HPDE6-E6E7 (cell line): ENCODE measurements at regions not wholly inside any gene's neighbourhood (a gene's known extent, or its start where the extent isn't known, plus 50 kb on each side); places are given as distances from the start of the nearest gene placed in this dataset.
"Not testable (repeated sequence)": the region's sequence is repeated elsewhere in the genome, so short reads cannot be mapped to it uniquely, and the experiment has no call there.

ENCODE experiments used
- DNase-seq: peaks from one replicate; pipeline ENCODE4 v3.0.0; 2011; ENCODE audit warnings: missing footprints; ENCODE audit errors: extremely low spot score

DNA sequence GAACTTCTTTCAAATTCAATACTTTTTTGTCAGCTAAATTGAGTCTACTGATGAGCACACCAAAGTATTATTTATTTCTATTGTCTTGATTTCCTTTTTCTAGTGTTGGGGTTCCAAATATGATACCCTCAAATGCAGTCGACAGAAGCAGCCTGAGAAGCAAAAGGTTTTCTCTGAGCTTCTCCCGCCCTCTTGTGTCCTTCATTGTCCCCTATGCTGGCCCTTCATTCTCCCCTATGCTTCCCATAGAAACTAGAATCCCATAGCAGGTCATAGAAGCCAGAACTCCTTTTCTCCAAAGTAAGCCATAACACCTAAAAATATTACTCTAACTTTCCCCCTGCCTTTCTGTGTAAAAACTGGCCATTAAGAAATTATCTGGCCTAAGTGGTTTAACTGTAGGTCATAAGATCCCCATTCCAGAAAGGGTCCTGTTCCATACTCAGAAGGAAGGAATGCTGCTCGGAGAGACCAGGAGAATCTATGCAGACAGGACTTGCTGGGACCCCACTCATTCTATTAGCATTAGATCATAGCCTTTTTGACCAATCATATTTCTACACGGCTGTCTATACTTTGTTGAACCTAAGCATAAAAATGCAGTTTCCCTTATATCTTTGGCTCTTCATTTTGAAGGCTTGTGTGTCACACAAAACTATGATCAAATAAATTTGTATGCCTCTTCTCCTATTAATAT, 764.6 kb upstream of the PKDCC start:
- no peak for DNase-seq

DNA sequence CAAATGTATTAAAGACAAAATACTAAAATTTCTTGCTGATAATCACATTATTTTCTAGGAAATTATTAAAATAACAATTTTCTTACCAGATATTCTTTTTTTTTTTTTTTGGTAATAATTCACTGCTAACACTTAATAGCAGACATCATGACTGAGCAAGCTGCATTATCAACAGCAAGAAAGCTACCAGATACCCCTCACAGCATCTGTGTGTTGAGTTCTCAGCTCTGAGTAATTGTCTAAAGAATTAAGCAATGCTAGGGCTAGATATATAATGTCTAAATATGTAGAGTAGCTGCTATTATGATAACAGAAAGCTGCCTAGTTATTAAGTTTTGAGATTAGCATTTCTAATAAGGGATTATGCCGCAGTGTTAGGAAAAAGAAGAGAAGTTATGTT, 754.3 kb upstream of the PKDCC start:
- DNase-seq = no peak

DNA sequence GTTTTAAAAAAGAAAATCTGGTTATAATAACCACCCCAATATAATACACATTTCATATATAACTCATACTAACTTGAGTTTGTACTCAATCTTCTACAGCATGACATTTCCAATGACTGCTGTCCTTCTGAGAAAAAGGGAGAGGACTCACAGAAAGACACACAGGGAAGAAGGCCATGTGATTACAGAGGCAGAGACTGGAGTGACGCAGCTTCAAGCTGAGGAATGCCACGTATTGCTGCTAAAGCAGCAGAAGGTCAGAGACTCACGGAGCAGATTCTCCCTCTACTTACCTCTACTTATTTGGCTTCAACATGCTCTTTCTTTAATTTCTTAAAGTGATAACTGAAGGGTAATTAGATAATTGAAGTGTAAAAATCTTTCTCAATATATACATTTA, 753.5 kb upstream of the PKDCC start:
- DNase-seq = no peak

DNA sequence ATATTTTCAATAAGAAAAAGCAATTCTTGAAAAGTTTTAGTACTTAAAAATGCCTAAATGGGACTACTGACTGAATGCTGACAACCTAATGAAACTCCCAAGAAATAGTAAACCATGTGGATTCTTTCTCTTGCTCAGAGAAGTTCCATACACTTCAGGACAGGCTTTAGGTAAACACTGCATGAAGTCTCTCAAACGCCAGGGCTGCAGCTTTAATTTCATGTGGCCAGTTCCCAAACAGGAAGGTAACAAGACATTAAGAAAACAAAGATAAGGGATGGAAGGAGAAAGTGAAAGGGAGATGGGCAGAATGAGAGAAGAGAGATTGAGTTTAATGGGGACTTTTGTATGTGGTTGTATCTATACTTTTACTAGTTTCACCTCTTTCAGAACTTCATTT, 734.7 kb upstream of the PKDCC start:
- no peak for DNase-seq

DNA sequence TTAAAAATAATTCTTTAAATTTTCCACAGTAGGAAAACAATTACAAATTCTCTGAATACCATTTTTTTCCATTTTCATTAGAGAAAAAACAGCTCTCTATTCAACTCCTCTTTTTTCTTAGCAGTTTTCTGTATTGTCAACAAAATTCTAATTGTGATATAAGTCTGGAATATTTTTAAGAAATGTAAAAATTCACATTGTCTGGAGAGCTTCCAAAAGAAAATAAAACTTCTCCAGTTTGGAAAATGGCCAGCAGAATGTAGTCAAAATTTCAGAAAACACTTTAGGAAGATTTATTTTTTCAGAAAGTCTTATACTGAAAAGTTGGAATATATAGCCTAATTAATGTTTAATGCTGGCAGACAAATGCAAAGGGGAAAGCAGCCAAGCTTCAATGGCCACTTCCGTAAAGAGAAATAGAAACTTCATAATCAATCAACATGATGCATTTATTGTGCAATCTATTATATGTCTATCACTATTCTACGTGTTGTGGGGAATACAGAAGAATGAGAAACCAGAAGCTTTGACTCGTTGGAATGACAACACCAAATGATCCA, 733.2 kb upstream of the PKDCC start:
- DNase-seq = no peak

DNA sequence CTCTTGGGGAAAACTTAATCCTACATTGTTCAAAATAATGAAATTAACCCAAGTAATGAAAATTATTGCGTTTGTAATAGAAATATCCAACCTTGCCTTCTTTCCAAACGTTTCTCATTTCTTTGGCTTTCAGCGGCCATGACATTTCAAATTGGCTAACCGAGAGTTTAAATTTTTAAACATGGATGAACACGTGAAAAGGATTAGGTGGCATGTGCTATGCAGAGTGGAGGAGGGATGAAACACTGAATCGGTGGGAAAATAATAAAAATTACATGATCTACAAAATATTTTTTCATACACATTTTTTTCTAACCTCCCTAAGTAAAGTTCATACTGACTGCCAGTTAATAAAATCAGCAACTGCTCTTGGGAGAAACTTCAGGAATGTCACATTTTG, 728.4 kb upstream of the PKDCC start:
- no peak for DNase-seq

DNA sequence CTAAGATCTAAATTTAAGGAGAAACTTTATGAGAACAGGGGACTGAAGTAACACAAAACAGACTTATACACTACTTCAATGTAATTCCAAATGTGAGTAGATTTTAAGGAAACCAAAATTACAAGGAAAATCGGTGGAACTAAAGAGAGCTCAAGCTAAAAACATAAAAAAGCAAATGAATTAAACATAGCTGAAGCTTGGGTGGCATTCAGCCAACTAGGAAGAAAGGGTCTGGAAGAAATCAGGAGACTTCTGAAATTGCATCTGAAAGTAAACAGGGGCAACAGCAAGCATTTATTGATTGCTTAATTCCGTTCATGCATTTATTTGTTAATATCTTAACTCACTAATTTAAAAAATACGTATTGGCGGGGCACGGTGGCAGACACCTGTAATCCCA, 727.3 kb upstream of the PKDCC start:
- DNase-seq = no peak

DNA sequence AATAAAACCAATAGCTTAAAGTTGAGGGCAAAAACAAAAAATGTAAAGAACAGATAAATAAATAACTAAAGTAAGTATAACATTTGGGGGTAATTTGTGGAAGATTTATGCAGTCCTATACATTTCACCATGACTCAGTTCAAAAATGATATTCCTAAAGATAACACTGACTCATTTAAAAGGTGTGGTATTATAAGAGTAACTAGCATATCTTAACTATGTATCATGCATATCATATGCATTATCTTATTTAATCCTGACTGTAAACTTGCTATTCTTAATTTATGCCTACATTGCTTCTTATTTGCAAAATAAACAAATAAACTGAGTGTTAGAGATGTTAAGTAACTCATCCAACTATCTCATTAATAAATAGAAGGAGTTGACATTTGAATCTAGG, 726.5 kb upstream of the PKDCC start:
- no peak for DNase-seq

DNA sequence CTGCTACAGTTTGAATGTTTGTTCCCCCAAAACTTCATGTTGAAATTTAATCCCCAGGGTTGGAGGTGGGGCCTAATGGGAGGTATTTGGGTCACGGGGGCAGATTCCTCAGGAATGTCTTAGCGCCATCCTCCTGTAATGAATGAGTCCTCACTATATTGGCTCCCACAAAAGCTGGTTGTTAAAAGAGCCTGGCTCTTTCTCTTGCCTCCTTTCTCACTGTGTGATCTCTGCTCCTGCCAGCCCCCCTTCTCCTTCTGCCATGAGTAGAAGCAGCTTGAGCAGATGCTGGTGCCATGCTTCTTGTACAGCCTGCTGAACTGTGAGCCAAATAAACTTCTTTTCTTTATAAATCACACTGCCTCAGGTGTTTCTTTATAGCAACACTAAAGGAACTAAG, 721.0 kb upstream of the PKDCC start:
- DNase-seq = no peak

DNA sequence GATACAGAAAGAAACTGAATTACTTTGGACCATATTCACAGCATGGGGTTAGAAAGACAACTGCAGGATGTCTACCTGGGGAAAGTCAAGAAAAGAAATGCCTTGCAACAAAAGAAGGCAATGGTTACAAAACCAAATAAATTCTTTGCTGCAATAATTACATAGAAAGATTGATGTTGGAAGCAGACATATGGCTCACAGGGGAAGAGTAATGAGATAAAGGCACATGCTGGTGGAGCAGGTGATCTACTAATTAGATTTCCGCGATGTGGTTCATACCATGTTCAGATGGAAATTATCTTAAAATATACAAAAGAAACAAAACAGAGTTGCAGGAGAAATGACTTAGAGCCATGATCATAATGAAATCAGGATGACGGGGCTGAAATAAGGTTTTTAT, 718.8 kb upstream of the PKDCC start:
- no peak for DNase-seq

DNA sequence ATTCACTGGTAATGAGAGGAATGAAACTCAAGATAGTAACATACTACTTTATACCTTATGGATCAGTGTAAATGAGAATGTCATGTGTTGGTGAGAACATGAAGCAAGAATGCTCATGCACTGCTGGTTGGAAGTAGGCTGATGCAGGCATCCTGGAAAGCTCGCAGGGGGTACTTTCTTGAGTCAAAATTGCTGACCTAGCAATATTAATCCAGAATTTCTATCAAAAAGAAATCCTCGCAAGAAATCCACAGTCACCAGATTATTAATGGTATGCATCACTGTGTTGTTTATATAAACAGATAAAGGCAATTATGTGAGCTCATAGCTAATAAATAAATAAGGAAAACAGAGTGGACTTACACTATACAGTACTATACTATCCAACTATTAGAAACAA, 713.7 kb upstream of the PKDCC start:
- DNase-seq = no peak

DNA sequence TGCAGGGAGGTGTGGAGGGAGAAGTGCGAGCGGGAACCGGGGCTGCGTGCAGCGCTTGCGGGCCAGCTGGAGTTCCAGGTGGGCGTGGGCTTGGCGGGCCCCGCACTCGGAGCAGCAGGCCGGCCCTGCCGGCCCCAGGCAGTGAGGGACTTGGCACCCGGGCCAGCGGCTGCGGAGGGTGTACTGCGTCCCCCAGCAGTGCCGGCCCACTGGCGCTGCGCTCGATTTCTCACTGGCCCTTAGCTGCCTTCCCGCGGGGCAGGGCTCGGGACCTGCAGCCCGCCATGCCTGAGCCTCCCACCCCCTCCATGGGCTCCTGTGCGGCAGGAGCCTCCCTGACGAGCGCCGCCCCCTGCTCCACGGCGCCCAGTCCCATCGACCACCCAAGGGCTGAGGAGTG, 712.2 kb upstream of the PKDCC start:
- not testable (repeated sequence) for DNase-seq

DNA sequence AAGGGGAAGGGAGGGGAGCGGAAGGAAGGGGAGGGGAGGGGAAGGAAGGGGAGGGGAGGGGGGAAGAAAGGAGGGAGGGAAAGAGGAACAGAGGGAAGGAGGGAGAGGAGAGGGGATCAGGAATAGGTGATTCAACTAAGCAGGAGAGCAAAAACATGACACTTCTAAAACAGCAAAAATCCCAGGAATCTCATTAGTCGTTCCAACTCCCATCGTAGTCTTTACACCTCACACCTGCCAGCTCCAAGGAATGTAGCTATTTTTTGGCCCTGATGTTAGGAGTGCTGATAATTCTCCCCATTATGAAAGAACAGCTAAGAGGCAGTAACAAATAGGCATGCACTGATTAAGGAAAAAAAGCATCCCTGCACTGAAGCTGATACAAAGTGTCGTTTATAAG, 709.9 kb upstream of the PKDCC start:
- DNase-seq = no peak

DNA sequence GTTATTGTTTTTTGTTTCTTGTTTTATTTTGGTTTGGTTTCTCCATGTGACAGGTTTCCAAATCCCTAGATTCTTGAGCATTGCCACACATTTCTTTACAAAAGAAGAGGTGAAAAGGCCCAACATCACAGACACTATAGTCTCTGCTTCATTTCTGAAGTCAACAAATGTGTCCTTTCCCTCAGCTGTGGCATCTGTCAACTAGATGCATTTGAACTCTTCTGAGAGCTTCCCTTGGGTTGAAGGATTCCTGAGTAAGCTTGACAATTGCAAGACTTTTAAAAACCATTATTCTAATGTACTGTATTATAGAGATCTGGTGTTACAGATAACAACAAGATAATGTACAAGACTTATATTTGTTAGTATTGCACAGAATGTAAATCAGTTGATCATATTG, 703.3 kb upstream of the PKDCC start:
- no peak for DNase-seq

DNA sequence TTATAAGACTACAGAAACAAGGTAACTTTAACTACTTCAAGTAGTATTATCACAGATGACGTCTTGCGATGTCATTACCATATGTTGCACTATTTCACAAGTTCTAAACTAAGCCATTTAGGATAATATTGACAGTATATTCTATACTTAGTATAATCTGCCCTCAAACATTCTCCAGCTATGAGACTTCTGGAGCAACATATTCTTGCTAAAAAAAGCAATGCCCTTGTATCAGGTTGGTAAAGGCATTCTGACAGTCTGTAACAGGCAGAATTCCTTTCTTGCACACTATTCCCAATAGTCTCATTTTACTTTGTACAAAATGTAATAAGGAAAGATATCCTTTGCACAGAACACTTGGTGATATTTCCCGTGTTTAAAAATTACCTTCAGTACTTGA, 694.8 kb upstream of the PKDCC start:
- DNase-seq = no peak

DNA sequence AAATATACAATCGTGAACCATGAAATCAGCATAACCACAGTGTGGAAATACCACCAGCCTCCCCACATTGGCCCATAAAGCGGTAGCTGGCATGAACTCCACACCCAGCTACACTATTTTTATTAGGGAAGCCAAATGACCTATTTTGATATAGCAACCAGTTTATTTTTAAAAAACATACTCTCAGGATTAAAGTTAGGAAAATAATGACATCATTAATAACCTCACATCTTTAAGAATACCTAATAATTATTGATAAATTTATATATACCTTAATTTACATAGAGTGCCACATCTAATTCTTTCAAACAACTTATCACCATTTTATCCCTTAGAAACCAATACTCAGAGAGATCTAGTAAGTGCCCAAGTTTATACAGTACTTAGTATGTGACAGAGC, 692.0 kb upstream of the PKDCC start:
- DNase-seq = no peak

DNA sequence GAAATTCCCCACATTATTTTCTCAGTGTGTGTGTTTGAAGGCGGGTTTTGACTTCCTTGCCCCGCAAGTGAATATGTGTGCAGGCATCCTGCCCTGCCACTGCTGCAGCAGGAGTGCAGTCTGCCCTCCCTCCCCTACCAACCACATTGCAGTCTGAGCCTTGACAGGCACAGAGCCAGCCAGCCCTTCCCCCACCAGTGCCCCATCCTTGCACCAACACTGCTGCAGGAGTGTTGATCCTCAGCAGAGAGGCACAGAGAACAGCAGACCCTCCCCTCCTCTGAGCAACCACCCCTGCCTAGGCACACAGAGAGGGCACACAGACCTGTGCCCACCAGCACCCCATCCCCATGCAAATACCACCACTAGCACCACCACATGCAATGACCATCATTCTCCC, 683.0 kb upstream of the PKDCC start:
- DNase-seq = no peak

DNA sequence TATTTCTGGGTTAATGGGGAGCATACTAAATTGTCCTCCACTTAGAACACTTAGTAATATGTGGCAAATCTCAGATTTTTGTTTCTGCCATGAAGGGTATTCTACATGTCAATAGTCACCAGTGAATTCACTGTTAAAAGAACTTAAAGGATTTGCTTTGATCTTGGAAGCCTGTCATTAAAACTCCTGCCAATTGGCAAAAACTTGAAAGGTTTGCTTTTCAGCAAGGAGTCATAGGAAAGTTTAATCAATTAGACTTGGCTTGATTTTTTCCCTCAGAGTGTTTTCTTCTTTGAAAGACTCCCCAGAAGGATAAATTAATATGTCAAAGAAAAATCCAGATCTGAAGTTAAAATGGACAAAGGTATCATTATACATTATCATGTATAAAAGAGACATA, 671.9 kb upstream of the PKDCC start:
- no peak for DNase-seq

DNA sequence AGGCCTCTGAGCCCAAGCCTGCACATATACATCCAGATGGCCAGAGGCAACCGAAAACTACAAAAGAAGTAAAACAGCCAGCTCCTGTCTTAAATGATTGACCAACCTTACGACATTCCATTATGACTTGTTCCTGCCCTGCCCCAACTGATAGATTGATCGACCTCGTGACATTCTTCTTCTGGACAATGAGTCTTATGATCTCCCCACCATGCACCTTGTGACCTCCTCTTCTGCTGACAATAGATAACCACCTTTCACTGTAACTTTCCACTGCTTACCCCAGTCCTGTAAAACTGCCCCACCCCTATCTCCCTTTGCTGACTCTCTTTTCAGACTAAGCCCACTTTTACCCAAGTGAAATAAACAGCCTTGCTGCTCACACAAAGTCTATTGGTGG, 670.0 kb upstream of the PKDCC start:
- no peak for DNase-seq

DNA sequence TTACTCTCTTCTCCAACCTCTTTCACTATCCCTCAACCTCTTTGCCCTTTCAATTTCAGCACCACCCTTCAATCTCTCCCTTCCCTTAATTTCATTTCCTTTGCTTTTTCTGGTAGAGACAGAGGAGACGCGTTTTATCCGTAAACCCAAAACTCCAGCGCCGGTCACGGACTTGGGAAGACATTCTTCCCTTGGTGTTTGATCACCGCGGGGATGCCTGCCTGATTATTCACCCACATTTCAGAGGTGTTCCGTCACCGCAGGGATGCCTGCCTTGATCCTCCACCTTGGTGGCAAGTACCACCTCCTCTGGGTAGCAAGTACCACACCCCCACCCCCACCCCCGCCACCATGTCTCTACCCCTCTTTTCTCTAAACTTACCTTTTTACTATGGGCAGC, 669.4 kb upstream of the PKDCC start:
- DNase-seq = no peak

DNA sequence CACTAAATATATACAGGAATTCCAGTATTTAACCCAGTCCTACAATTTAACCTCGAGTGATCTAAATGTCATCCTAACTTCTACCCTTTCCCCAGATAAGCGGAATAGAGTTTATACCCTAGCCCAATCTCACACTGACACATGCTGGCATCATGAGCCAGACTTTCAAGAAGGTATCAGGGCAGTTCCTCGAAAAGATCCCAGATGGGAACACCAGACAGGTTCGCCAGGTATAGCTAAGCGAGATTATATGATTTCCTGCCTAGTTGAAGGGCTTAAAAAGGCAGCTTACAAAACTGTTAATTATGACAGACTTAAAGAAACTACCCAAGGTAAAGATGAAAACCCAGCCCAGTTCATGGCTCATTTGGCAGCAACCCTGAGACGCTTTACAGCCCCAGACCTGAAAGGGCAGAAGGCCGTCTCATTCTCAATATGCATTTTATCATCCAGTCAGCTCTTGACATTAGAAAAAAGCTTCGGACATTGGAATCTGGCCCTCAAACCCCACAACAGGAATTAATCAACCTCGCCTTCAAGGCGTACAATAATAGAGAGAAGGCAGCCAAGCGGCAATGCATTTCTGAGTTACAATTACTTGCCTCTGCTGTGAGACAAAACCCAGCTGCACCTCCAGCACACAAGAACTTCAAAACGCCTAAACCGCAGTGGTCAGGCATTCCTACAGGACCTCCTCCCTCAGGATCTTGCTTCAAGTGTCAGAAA, 668.2 kb upstream of the PKDCC start:
- DNase-seq = no peak

DNA sequence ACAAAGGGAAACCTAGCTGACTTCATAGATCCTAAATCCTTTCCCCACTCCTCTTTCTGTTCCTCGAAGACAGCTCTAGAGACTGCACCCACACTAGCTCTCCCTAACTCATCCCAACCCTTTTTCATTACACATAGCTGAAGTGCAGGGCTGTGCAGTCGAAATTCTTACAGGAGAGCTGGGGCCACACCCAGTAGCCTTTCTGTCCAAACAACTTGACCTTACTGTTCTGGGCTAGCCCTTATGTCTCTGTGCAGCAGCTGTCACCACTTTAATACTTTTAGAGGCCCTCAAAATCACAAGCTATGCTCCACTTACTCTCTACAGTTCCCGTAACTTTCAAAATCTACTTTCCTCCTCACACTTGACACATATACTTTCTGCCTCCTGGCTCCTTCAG, 666.1 kb upstream of the PKDCC start:
- no peak for DNase-seq

DNA sequence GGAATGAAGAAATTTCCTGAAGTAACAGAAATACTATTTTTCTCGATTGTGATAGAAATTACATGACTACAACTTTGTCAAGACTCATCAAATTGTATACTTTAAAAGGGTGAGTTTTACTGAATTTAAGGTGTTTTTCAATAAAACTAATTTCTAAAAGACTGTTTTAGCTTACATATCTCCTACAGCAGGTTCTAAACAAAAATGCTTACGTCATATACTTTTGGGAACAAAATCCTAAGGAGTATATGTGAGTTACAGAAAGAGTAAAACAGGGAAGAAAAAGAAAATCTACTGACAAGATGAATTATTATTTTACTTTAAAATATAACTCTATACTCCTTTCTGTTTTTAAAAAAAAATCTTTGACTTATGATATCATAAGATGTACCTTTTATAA, 660.3 kb upstream of the PKDCC start:
- DNase-seq = no peak

DNA sequence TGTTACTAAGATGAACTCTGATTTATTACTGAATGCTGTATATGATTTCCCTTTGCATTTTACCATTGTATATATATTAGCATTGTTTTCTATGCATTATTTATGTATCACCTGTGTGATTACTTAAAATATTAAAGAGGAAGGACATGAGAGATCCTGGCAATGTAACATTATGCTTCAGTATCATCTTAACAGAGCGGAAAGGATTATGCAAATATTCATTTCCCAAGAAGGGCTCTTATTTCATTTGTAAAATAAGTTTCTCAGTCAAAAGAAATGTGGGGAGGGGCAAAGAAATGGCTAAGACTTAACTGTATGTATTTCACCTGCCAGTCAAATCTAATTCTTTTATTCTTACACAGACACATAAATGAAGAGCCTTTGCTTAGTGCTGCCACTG, 654.2 kb upstream of the PKDCC start:
- DNase-seq = no peak
